ENCODE measurements at regions not wholly inside any gene's neighbourhood (a gene's known extent, or its start where the extent isn't known, plus 50 kb on each side); places are given as distances from the start of the nearest gene placed in this dataset.

DNA sequence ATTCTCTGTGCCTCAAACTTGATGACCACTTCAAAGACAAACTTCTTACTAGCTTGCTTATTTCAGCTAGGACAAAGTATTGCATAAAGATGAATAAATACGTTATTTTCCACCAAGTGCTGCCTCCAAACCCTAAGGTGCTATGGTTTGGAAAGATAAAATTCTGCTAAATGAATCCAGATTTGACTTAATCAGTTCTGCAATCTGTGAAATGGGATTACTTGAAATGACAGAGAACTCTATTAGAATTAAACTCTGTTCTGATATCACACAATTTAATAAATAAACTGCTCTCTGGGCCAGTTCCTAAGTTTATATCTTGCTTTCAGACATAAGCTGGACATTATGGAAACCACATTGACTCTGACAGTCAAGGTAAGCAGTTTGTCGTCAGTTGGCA, 338.8 kb upstream of the SEMA6D start:
- Histone ChIP-seq H3K27ac (ENCODE audit: low read length) (no peak overlapping the region), H3K9ac (ENCODE audit: low read length) (no peak overlapping the region), H4K20me1 (ENCODE audit: insufficient read depth, low read depth, low read length) (no peaks in the 10 kb centered on the region), H3K9me2 (replicated peaks; ENCODE audit: insufficient read depth, low read length) (no peaks in the 10 kb centered on the region), H3K4me2 (ENCODE audit: low read depth, low read length, poor library complexity, severe bottlenecking) (no peak overlapping the region), H3K4me3 (ENCODE audit: low read length) (no peak overlapping the region), H3K4me1 (ENCODE audit: low read length) (no peaks in the 10 kb centered on the region), H2AFZ (ENCODE audit: low read length) (no peak overlapping the region), H3K27me3 (ENCODE audit: low read length) (no peaks in the 10 kb centered on the region), H3K9me3 (ENCODE audit: low read length) (peaks cover 18% of the 10 kb centered on the region), H3K36me3 (ENCODE audit: insufficient read depth, low read length) (no peaks in the 10 kb centered on the region), H3K79me2 (ENCODE audit: low read length) (no peaks in the 10 kb centered on the region)
- no peak for DNase-seq

DNA sequence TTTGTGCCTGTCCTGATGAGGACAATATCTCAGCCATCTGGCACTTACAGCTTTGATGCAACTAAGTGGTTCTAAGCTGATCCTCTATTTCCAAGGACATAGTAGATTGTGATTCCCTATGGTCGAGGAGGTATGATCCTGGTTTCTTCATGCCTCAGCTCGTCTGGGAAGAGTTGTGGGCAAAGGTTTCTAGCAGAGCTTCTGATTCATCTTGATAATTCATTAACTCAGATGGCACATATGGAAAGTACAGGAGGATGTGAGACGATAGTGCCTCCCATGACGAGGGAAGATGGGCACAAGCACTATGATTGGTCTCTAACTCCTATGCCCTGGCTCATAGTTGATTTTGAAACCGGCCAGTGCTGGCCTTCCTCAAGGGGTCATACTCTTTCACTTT, 334.2 kb upstream of the SEMA6D start:
- Histone ChIP-seq H3K4me2 (ENCODE audit: low read depth, low read length, poor library complexity, severe bottlenecking) (no peak overlapping the region), H4K20me1 (ENCODE audit: insufficient read depth, low read depth, low read length) (no peaks in the 10 kb centered on the region), H3K9me2 (replicated peaks; ENCODE audit: insufficient read depth, low read length) (no peaks in the 10 kb centered on the region), H3K4me3 (ENCODE audit: low read length) (no peak overlapping the region), H3K4me1 (ENCODE audit: low read length) (no peaks in the 10 kb centered on the region), H3K9me3 (ENCODE audit: low read length) (peaks cover 15% of the 10 kb centered on the region; the same call in 1 of the 2 replicates), H3K36me3 (ENCODE audit: insufficient read depth, low read length) (no peaks in the 10 kb centered on the region), H3K79me2 (ENCODE audit: low read length) (no peaks in the 10 kb centered on the region), H3K27ac (ENCODE audit: low read length) (no peak overlapping the region), H3K9ac (ENCODE audit: low read length) (no peak overlapping the region), H2AFZ (ENCODE audit: low read length) (no peak overlapping the region), H3K27me3 (ENCODE audit: low read length) (no peaks in the 10 kb centered on the region)
- DNase-seq = no peak

DNA sequence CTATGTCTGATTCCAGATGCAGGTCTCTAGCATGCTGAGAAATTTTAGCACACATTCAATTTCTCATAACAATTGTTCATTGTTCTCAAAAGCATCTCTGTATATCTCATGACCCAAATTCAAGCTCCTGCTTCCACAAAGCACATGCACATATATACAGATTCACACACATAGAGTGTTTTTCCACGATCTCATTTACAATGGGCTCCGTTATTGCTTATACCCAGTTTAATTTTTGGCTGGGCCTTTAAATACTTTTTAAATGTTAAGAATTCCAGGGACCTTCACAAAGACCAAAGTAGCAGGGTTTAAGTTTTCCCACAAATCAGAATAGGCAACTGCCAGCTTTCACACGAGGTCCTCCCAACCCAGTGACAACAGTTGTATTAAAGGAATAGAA, 333.5 kb upstream of the SEMA6D start:
- Histone ChIP-seq H2AFZ (ENCODE audit: low read length) (no peak overlapping the region), H3K79me2 (ENCODE audit: low read length) (no peaks in the 10 kb centered on the region), H3K27ac (ENCODE audit: low read length) (no peak overlapping the region), H3K36me3 (ENCODE audit: insufficient read depth, low read length) (no peaks in the 10 kb centered on the region), H3K4me1 (ENCODE audit: low read length) (no peaks in the 10 kb centered on the region), H3K4me3 (ENCODE audit: low read length) (no peak overlapping the region), H3K27me3 (ENCODE audit: low read length) (no peaks in the 10 kb centered on the region), H3K9me2 (replicated peaks; ENCODE audit: insufficient read depth, low read length) (no peaks in the 10 kb centered on the region), H3K9ac (ENCODE audit: low read length) (no peak overlapping the region), H4K20me1 (ENCODE audit: insufficient read depth, low read depth, low read length) (no peaks in the 10 kb centered on the region), H3K9me3 (ENCODE audit: low read length) (peaks cover 15% of the 10 kb centered on the region; the same call in 1 of the 2 replicates), H3K4me2 (ENCODE audit: low read depth, low read length, poor library complexity, severe bottlenecking) (no peak overlapping the region)
- no peak for DNase-seq

DNA sequence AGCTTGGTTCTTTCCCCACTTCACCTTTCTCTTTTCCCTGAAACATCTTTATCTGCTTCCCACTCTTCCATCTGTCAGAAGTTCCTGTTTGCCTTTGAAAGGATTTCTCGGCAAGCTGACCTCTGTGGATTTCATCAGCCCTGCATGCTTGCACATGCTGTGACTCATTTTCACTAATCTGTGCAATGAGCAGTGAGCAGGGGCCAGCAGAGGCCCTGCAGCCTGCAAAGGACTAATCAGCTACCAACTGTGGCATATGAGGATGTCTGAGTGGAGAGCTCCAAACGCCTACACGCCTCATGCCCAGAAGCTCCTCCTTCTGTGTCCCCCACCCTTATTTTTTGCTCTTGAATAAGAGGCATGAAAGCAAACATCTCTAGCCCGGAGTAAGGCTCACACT, 333.0 kb upstream of the SEMA6D start:
- no peak overlapping the region for H3K9ac ChIP-seq (ENCODE audit: low read length)
- H3K36me3 ChIP-seq (ENCODE audit: insufficient read depth, low read length) = no peaks in the 10 kb centered on the region
- H3K4me3 ChIP-seq (ENCODE audit: low read length) = no peak overlapping the region
- H3K9me3 ChIP-seq (ENCODE audit: low read length) = peaks cover 11% of the 10 kb centered on the region; the same call in 1 of the 2 replicates
- DNase-seq = no peak
- H3K27me3 ChIP-seq (ENCODE audit: low read length) = no peaks in the 10 kb centered on the region
- no peaks in the 10 kb centered on the region for H3K9me2 ChIP-seq (replicated peaks; ENCODE audit: insufficient read depth, low read length)
- H3K4me1 ChIP-seq (ENCODE audit: low read length) = no peaks in the 10 kb centered on the region
- H3K4me2 ChIP-seq (ENCODE audit: low read depth, low read length, poor library complexity, severe bottlenecking) = no peak overlapping the region
- H2AFZ ChIP-seq (ENCODE audit: low read length) = no peak overlapping the region
- no peaks in the 10 kb centered on the region for H4K20me1 ChIP-seq (ENCODE audit: insufficient read depth, low read depth, low read length)
- no peak overlapping the region for H3K27ac ChIP-seq (ENCODE audit: low read length)
- no peaks in the 10 kb centered on the region for H3K79me2 ChIP-seq (ENCODE audit: low read length)

DNA sequence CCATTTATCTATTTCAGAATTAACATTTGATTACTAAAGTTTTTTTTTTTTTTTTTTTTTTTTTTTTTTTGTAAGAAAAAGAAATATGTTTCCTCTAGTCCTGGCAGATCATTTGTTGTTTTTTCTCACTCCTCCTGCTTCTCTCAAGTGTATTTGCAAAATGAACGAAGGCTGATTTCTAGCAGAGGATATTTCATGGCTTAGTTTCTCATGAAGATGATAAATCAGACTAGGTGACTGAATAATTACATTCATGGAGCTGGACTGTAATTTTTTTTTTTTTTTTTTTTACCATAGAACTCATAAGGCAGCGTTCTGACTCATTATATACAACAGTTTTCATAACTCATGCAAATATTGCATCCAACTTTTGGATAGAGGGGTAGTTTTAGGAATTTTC, 332.5 kb upstream of the SEMA6D start:
- Histone ChIP-seq H3K4me2 (ENCODE audit: low read depth, low read length, poor library complexity, severe bottlenecking) (no peak overlapping the region), H3K4me1 (ENCODE audit: low read length) (no peaks in the 10 kb centered on the region), H3K9ac (ENCODE audit: low read length) (no peak overlapping the region)

DNA sequence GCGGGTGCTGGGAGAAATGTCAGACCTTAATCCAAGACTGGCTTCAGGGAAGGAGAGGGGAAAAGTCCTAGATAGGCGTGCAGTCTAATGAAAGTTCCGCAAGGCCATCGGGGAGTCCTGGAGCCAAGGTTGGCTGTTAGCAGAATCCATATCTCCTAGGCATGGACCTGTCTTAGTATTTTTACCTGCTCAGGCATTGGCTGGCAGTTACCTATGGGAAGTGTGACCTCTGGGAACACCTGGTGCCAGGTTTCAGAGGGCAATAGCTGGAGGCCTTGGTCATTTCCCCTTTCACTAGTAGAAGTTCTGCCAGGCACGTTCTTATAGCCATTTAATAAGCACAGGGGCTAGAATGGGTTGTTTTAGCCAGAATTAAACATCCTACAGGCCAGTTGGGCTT, 330.8 kb upstream of the SEMA6D start:
- peaks cover 6% of the 10 kb centered on the region; the same call in 1 of the 2 replicates for H3K9me3 ChIP-seq (ENCODE audit: low read length)
- H3K9me2 ChIP-seq (replicated peaks; ENCODE audit: insufficient read depth, low read length) = no peaks in the 10 kb centered on the region
- no peak overlapping the region for H3K4me3 ChIP-seq (ENCODE audit: low read length)
- H3K79me2 ChIP-seq (ENCODE audit: low read length) = no peaks in the 10 kb centered on the region
- no peak overlapping the region for H3K4me2 ChIP-seq (ENCODE audit: low read depth, low read length, poor library complexity, severe bottlenecking)
- no peaks in the 10 kb centered on the region for H4K20me1 ChIP-seq (ENCODE audit: insufficient read depth, low read depth, low read length)
- H3K9ac ChIP-seq (ENCODE audit: low read length) = no peak overlapping the region
- no peaks in the 10 kb centered on the region for H3K36me3 ChIP-seq (ENCODE audit: insufficient read depth, low read length)
- no peaks in the 10 kb centered on the region for H3K4me1 ChIP-seq (ENCODE audit: low read length)
- DNase-seq = no peak
- H3K27me3 ChIP-seq (ENCODE audit: low read length) = no peaks in the 10 kb centered on the region
- no peak overlapping the region for H2AFZ ChIP-seq (ENCODE audit: low read length)
- no peak overlapping the region for H3K27ac ChIP-seq (ENCODE audit: low read length)

More for the DNA sequence above, 332.5 kb upstream of the SEMA6D start:
- Histone ChIP-seq H3K9me2 (replicated peaks; ENCODE audit: insufficient read depth, low read length) (no peaks in the 10 kb centered on the region), H4K20me1 (ENCODE audit: insufficient read depth, low read depth, low read length) (no peaks in the 10 kb centered on the region), H3K36me3 (ENCODE audit: insufficient read depth, low read length) (no peaks in the 10 kb centered on the region), H3K79me2 (ENCODE audit: low read length) (no peaks in the 10 kb centered on the region), H3K27ac (ENCODE audit: low read length) (no peak overlapping the region), H3K27me3 (ENCODE audit: low read length) (no peaks in the 10 kb centered on the region), H3K4me3 (ENCODE audit: low read length) (no peak overlapping the region), H3K9me3 (ENCODE audit: low read length) (peaks cover 10% of the 10 kb centered on the region; the same call in 1 of the 2 replicates), H2AFZ (ENCODE audit: low read length) (no peak overlapping the region)
- DNase-seq = no peak

DNA sequence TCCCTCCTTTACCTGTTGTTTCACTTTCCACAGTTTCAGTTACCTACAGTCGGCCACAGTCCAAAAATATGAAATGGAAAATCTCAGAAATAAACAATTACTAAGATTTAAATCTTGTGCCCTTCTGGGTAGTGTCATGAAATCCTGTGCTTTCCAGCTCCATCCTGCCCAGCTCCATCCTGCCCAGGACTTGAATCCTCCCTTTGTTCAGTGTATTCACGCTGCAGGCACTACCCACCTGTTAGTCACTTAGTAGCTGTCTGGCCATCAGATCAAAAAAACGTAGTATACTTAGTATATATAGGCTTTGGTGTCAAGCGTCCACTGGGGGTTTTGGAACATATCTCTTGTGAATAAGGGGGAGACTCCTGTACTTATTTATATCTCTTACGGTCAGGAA, 329.0 kb upstream of the SEMA6D start:
- Histone ChIP-seq H3K79me2 (ENCODE audit: low read length) (no peaks in the 10 kb centered on the region), H2AFZ (ENCODE audit: low read length) (no peak overlapping the region)

DNA sequence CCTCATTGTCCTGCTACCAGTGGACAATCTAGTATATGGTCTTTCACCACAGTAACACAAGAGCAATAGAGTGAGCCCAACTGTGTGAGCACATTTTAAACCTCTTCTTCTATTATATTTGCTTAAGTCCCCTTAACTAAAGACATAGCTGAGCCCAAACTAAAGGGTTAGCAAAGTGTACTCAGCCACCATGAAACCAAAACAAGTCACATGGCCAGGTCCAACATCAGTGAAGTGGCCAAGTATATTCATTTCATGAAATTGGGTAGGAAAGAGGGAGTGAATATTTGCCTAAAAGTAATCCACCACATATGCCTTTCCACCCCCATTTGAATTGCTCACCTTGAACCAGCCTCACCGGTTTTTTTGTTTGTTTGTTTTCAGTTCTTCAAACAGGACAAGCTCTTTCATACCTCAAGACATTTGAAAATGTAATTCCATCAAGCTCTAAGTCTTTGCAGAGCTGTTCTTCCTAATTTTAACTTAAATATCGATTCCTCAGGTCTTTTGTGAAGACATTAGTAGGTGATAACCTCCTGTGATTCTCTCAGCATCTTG, 327.0 kb upstream of the SEMA6D start:
- H3K9ac ChIP-seq (ENCODE audit: low read length) = no peak overlapping the region
- H3K9me2 ChIP-seq (replicated peaks; ENCODE audit: insufficient read depth, low read length) = no peaks in the 10 kb centered on the region
- no peaks in the 10 kb centered on the region for H3K36me3 ChIP-seq (ENCODE audit: insufficient read depth, low read length)
- no peaks in the 10 kb centered on the region for H4K20me1 ChIP-seq (ENCODE audit: insufficient read depth, low read depth, low read length)
- H3K79me2 ChIP-seq (ENCODE audit: low read length) = no peaks in the 10 kb centered on the region
- no peaks in the 10 kb centered on the region for H3K4me1 ChIP-seq (ENCODE audit: low read length)
- H3K4me2 ChIP-seq (ENCODE audit: low read depth, low read length, poor library complexity, severe bottlenecking) = no peak overlapping the region
- no peak for DNase-seq
- H3K9me3 ChIP-seq (ENCODE audit: low read length) = peaks cover 17% of the 10 kb centered on the region
- H3K27me3 ChIP-seq (ENCODE audit: low read length) = no peaks in the 10 kb centered on the region
- H3K4me3 ChIP-seq (ENCODE audit: low read length) = no peak overlapping the region
- H3K27ac ChIP-seq (ENCODE audit: low read length) = no peak overlapping the region
- H2AFZ ChIP-seq (ENCODE audit: low read length) = no peak overlapping the region

More for the DNA sequence above, 329.0 kb upstream of the SEMA6D start:
- Histone ChIP-seq H3K4me1 (ENCODE audit: low read length) (no peaks in the 10 kb centered on the region), H4K20me1 (ENCODE audit: insufficient read depth, low read depth, low read length) (no peaks in the 10 kb centered on the region), H3K9me2 (replicated peaks; ENCODE audit: insufficient read depth, low read length) (no peaks in the 10 kb centered on the region), H3K27me3 (ENCODE audit: low read length) (no peaks in the 10 kb centered on the region), H3K9me3 (ENCODE audit: low read length) (peaks cover 17% of the 10 kb centered on the region), H3K4me3 (ENCODE audit: low read length) (no peak overlapping the region), H3K27ac (ENCODE audit: low read length) (no peak overlapping the region), H3K4me2 (ENCODE audit: low read depth, low read length, poor library complexity, severe bottlenecking) (no peak overlapping the region), H3K36me3 (ENCODE audit: insufficient read depth, low read length) (no peaks in the 10 kb centered on the region), H3K9ac (ENCODE audit: low read length) (no peak overlapping the region)
- DNase-seq = no peak
